ENCODE measurements at regions not wholly inside any gene's neighbourhood (a gene's known extent, or its start where the extent isn't known, plus 50 kb on each side); places are given as distances from the start of the nearest gene placed in this dataset.

- Histone ChIP-seq H3K9me3 (ENCODE audit: control insufficient read depth in 4 of 4, low read length in 3 of 4) (peaks cover 0 to 2% (median 0%) of the 10 kb centered on the region in 4 donors), H3K27me3 (ENCODE audit: control insufficient read depth in 4 of 4, insufficient read depth in 4 of 4, low read length in 3 of 4) (no peaks in the 10 kb centered on the region), H3K36me3 (ENCODE audit: control insufficient read depth in 4 of 4, insufficient read depth in 3 of 4, low read depth in 1 of 4, low read length in 3 of 4) (no peaks in the 10 kb centered on the region), H3K4me1 (ENCODE audit: control insufficient read depth in 4 of 4, insufficient read depth in 4 of 4, low read length in 3 of 4) (peaks cover 0 to 1% (median 0%) of the 10 kb centered on the region in 4 donors), H3K27ac (ENCODE audit: low read depth in 1 of 2, low read length in 2 of 2) (no peak overlapping the region), H3K9ac (ENCODE audit: low read depth in 1 of 2, low read length in 2 of 2) (no peak overlapping the region), H3K4me3 (ENCODE audit: low read depth in 1 of 3, low read length in 3 of 3) (no peak overlapping the region)
- TF ChIP-seq TAF1 (conservative IDR thresholded peaks at IDR 0.05) (no peak), GABPA (IDR thresholded peaks at IDR 0.05 in 1 of 2, conservative IDR thresholded peaks at IDR 0.05 in 1 of 2) (no peak), CTCF (IDR thresholded peaks at IDR 0.05; ENCODE audit: low read depth, low read length, missing input control) (no peak), NR2F2 (IDR thresholded peaks at IDR 0.05) (no peak), SP1 (IDR thresholded peaks at IDR 0.05) (no peak), HNF4A (conservative IDR thresholded peaks at IDR 0.05) (no peak), FOXA2 (IDR thresholded peaks at IDR 0.05) (no peak), RAD21 (IDR thresholded peaks at IDR 0.05) (no peak), FOXA1 (IDR thresholded peaks at IDR 0.05) (no peak), EGR1 (IDR thresholded peaks at IDR 0.05; ENCODE audit: low read depth in 2 of 2) (no peak), HNF4G (IDR thresholded peaks at IDR 0.05) (no peak), MAX (IDR thresholded peaks at IDR 0.05) (no peak), REST (IDR thresholded peaks at IDR 0.05) (no peak), ATF3 (IDR thresholded peaks at IDR 0.05) (no peak), ZBTB33 (IDR thresholded peaks at IDR 0.05) (no peak)
- DNase-seq (ENCODE audit: low spot score), result no peak
- WGBS, result 86% methylated on average over 3 of the region's 3 CpGs
Measured at GRCh38 chr9:104256031-104256695, 162.1 kb downstream of the SMC2 start.

- H3K36me3 ChIP-seq (ENCODE audit: control insufficient read depth in 4 of 4, insufficient read depth in 3 of 4, low read depth in 1 of 4, low read length in 3 of 4), result no peaks in the 10 kb centered on the region
- peaks cover 0 to 1% (median 0%) of the 10 kb centered on the region in 4 donors for H3K4me1 ChIP-seq (ENCODE audit: control insufficient read depth in 4 of 4, insufficient read depth in 4 of 4, low read length in 3 of 4)
- no peak overlapping the region for H3K27ac ChIP-seq (ENCODE audit: low read depth in 1 of 2, low read length in 2 of 2)
- no peak overlapping the region for H3K9ac ChIP-seq (ENCODE audit: low read depth in 1 of 2, low read length in 2 of 2)
- H3K27me3 ChIP-seq (ENCODE audit: control insufficient read depth in 4 of 4, insufficient read depth in 4 of 4, low read length in 3 of 4), result no peaks in the 10 kb centered on the region
- H3K4me3 ChIP-seq (ENCODE audit: low read depth in 1 of 3, low read length in 3 of 3), result no peak overlapping the region
- H3K9me3 ChIP-seq (ENCODE audit: control insufficient read depth in 4 of 4, low read length in 3 of 4), result peaks cover 0 to 2% (median 0%) of the 10 kb centered on the region in 4 donors
- DNase-seq (ENCODE audit: low spot score), result no peak
- TF ChIP-seq REST (IDR thresholded peaks at IDR 0.05), result no peak
- no peak for TF ChIP-seq HNF4G (IDR thresholded peaks at IDR 0.05)
- no peak for TF ChIP-seq FOXA2 (IDR thresholded peaks at IDR 0.05)
- TF ChIP-seq ZBTB33 (IDR thresholded peaks at IDR 0.05), result no peak
- TF ChIP-seq SP1 (IDR thresholded peaks at IDR 0.05), result no peak
Measured at GRCh38 chr9:104256696-104257062, 162.6 kb downstream of the SMC2 start.

Measured in liver (tissue), 8 donors.